PC-9 (cell line): ENCODE measurements at regions not wholly inside any gene's neighbourhood (a gene's known extent, or its start where the extent isn't known, plus 50 kb on each side); places are given as distances from the start of the nearest gene placed in this dataset.

ENCODE experiments used
- BruUV-seq: library from RNA; stranded (reverse); fragments of 400-500 nt; replicated peaks from 2 replicates; lab custom pipeline; 2021; lab: Mats Ljungman, UMichigan
- CTCF ChIA-PET: fragments of 300-600 bp; sonication (Branson Sonifier 250); formaldehyde crosslinking; loops from one replicate; lab custom pipeline; 2022; ENCODE audit warnings: antibody characterized with exemption; lab: Charles Lee
- POLR2A ChIA-PET: fragments of 300-600 bp; sonication (Branson Sonifier 250); formaldehyde crosslinking; loops from one replicate; lab custom pipeline; 2022; ENCODE audit warnings: antibody characterized with exemption; ENCODE audit not compliant: unreplicated experiment; lab: Charles Lee
- DNase-seq, 2 experiments: peaks; one replicate each; pipeline versions ENCODE4 v3.0.0 to v3.0.0-alpha.2; 2015 to 2022; ENCODE audit warnings: mixed read lengths in 1 of 2
- H2AFZ ChIP-seq: fragments of 200-600 bp; sonication (generic); 2 replicates; pipeline ENCODE4 v1.8.1; 2017; ENCODE audit warnings: antibody characterized with exemption
- H3F3A ChIP-seq: fragments of 200-600 bp; sonication (generic); 2 replicates; pipeline ENCODE4 v1.8.1; 2017; ENCODE audit warnings: antibody characterized with exemption, mild to moderate bottlenecking, low read depth; ENCODE audit not compliant: insufficient read depth
- H3K27ac ChIP-seq: fragments of 200-600 bp; sonication (generic); 2 replicates; pipeline ENCODE4 v1.6.1; 2016; ENCODE audit warnings: mixed run types
- H3K27me3 ChIP-seq: fragments of 200-600 bp; sonication (generic); 2 replicates; pipeline ENCODE4 v1.6.1; 2016; ENCODE audit warnings: low read depth, mixed run types; ENCODE audit not compliant: insufficient read depth
- H3K36me3 ChIP-seq: fragments of 200-600 bp; sonication (generic); 2 replicates; pipeline ENCODE4 v1.6.1; 2016; ENCODE audit warnings: low read depth, mixed run types
- H3K4me1 ChIP-seq: fragments of 200-600 bp; sonication (generic); replicated peaks from 2 replicates; pipeline ENCODE4 v1.6.1; 2016; ENCODE audit warnings: mixed run types; ENCODE audit not compliant: insufficient read depth
- H3K4me2 ChIP-seq: fragments of 200-600 bp; sonication (generic); 2 replicates; pipeline ENCODE4 v1.6.1; 2017; ENCODE audit warnings: mixed run types
- H3K4me3 ChIP-seq: fragments of 200-600 bp; sonication (generic); 2 replicates; pipeline ENCODE4 v1.6.1; 2016; ENCODE audit warnings: mixed run types
- H3K79me2 ChIP-seq: fragments of 200-600 bp; sonication (generic); 2 replicates; pipeline ENCODE4 v1.6.1; 2017; ENCODE audit warnings: low read depth, mixed run types
- H3K9me2 ChIP-seq: fragments of 200-600 bp; sonication (generic); 2 replicates; pipeline ENCODE4 v1.8.1; 2017; ENCODE audit warnings: mild to moderate bottlenecking; ENCODE audit not compliant: insufficient read depth
- H3K9me3 ChIP-seq: fragments of 200-600 bp; sonication (generic); 2 replicates; pipeline ENCODE4 v1.8.1; 2016; ENCODE audit warnings: low read depth; ENCODE audit not compliant: insufficient read depth
- H4K20me1 ChIP-seq: fragments of 200-600 bp; sonication (generic); 2 replicates; pipeline ENCODE4 v1.8.1; 2017; ENCODE audit not compliant: insufficient read depth
- CTCF ChIP-seq: fragments of 200-600 bp; sonication (generic); conservative IDR thresholded peaks from 2 replicates; pipeline ENCODE4 v1.6.1; 2017; ENCODE audit warnings: mixed run types, antibody characterized with exemption, mild to moderate bottlenecking, moderate library complexity
- EZH2 ChIP-seq: fragments of 200-600 bp; sonication (generic); IDR thresholded peaks from 2 replicates; pipeline ENCODE4 v1.8.0; 2017; ENCODE audit warnings: antibody characterized with exemption, low read depth
- intact Hi-C: fragments of 100-400 bp; cut with micrococcal nuclease; formaldehyde crosslinking; loops from one replicate; pipeline ENCODE4 v1.10.0; 2022; ENCODE audit not compliant: unreplicated experiment

GRCh38 chr18:24954341-24954740 is 397.6 kb downstream of the ZNF521 start:
- H3K36me3 ChIP-seq, result no peaks in the 10 kb centered on the region
- no peak overlapping the region for H3K4me2 ChIP-seq
- H3K27ac ChIP-seq, result no peak overlapping the region
- no peak overlapping the region for H2AFZ ChIP-seq
- no TSS peak for BruUV-seq
- no peak overlapping the region for H3K4me3 ChIP-seq
- H3K79me2 ChIP-seq, result no peaks in the 10 kb centered on the region
- intact Hi-C loops, result no loop called here
- no peaks in the 10 kb centered on the region for H3K27me3 ChIP-seq
- no peaks in the 10 kb centered on the region for H3K9me2 ChIP-seq
- H3K4me1 ChIP-seq, result no peaks in the 10 kb centered on the region
- CTCF ChIA-PET, result no interaction called here
- H4K20me1 ChIP-seq, result no peaks in the 10 kb centered on the region
- TF ChIP-seq CTCF, result no peak
- TF ChIP-seq EZH2, result no peak
- no peaks in the 10 kb centered on the region for H3F3A ChIP-seq
- POLR2A ChIA-PET, result no interaction called here
- no peaks in the 10 kb centered on the region for H3K9me3 ChIP-seq
- DNase-seq, result no peak

- intact Hi-C loops, result no loop called here
- Histone ChIP-seq H4K20me1 (no peaks in the 10 kb centered on the region), H3F3A (no peaks in the 10 kb centered on the region), H3K9me2 (no peaks in the 10 kb centered on the region), H3K4me2 (no peak overlapping the region), H3K9me3 (no peaks in the 10 kb centered on the region), H3K79me2 (no peaks in the 10 kb centered on the region), H3K27me3 (no peaks in the 10 kb centered on the region), H3K4me1 (no peaks in the 10 kb centered on the region), H2AFZ (no peak overlapping the region), H3K27ac (no peak overlapping the region), H3K4me3 (no peak overlapping the region), H3K36me3 (no peaks in the 10 kb centered on the region)
- no TSS peak for BruUV-seq
- TF ChIP-seq EZH2 (no peak), CTCF (no peak)
- ChIA-PET POLR2A (no interaction called here), CTCF (no interaction called here)
- no peak for DNase-seq
Observed at GRCh38 chr18:24958001-24958400, 394.0 kb downstream of the ZNF521 start.

GRCh38 chr18:24959051-24959476 is 392.9 kb downstream of the ZNF521 start:
- no peak overlapping the region for H2AFZ ChIP-seq

More at GRCh38 chr18:24959051-24959476, 392.9 kb downstream of the ZNF521 start:
- no peaks in the 10 kb centered on the region for H3K36me3 ChIP-seq
- no peaks in the 10 kb centered on the region for H4K20me1 ChIP-seq
- no peaks in the 10 kb centered on the region for H3K4me1 ChIP-seq
- no peaks in the 10 kb centered on the region for H3K79me2 ChIP-seq
- no peak overlapping the region for H3K27ac ChIP-seq
- BruUV-seq, result no TSS peak
- intact Hi-C loops, result no loop called here
- H3K9me3 ChIP-seq, result no peaks in the 10 kb centered on the region
- no peak overlapping the region for H3K4me3 ChIP-seq
- no peaks in the 10 kb centered on the region for H3K27me3 ChIP-seq
- POLR2A ChIA-PET, result no interaction called here
- DNase-seq, result no peak
- H3K9me2 ChIP-seq, result no peaks in the 10 kb centered on the region
- no peaks in the 10 kb centered on the region for H3F3A ChIP-seq
- CTCF ChIA-PET, result no interaction called here
- no peak for TF ChIP-seq EZH2
- TF ChIP-seq CTCF, result no peak
- no peak overlapping the region for H3K4me2 ChIP-seq
